ENCODE measurements at regions not wholly inside any gene's neighbourhood (a gene's known extent, or its start where the extent isn't known, plus 50 kb on each side); places are given as distances from the start of the nearest gene placed in this dataset.
A peak's percentile ranks its signal among the peaks of the same experiment; 100 is the strongest.

GRCh38 chr15:95425859-95426258 lies 904.6 kb upstream of the NR2F2 start:
- Histone ChIP-seq H3K36me3 (ENCODE audit: control insufficient read depth in 1 of 2, insufficient read depth in 2 of 2, low read length in 1 of 2) (no peaks in the 10 kb centered on the region), H3K27me3 (ENCODE audit: control insufficient read depth in 1 of 2, insufficient read depth in 2 of 2, low read length in 1 of 2) (no peaks in the 10 kb centered on the region), H3K27ac (ENCODE audit: low read depth in 1 of 2, low read length in 2 of 2) (no peak overlapping the region), H3K4me3 (ENCODE audit: low read length in 2 of 2) (no peak overlapping the region), H3K9me3 (ENCODE audit: control insufficient read depth, low read length) (no peaks in the 10 kb centered on the region), H3K4me1 (ENCODE audit: control insufficient read depth in 1 of 2, insufficient read depth in 2 of 2, low read length in 2 of 2) (peaks cover 0 to 3% of the 10 kb centered on the region in 2 donors)
- WGBS, 2 donors, result 98 to 100% methylated on average over 1 of the region's 1 CpG
- intact Hi-C loops (cut with DNase I), result no loop called here
- DNase-seq, result no peak
- ATAC-seq (ENCODE audit: low FRiP score), result no peak

GRCh38 chr15:95429345-95429744 lies 901.2 kb upstream of the NR2F2 start:
- no peaks in the 10 kb centered on the region for H3K9me3 ChIP-seq (ENCODE audit: control insufficient read depth, low read length)
- 94 to 95% methylated on average over 4 of the region's 4 CpGs for WGBS, 2 donors
- peaks cover 5 to 7% of the 10 kb centered on the region in 2 donors for H3K4me1 ChIP-seq (ENCODE audit: control insufficient read depth in 1 of 2, insufficient read depth in 2 of 2, low read length in 2 of 2)
- H3K27me3 ChIP-seq (ENCODE audit: control insufficient read depth in 1 of 2, insufficient read depth in 2 of 2, low read length in 1 of 2), result no peaks in the 10 kb centered on the region
- no peaks in the 10 kb centered on the region for H3K36me3 ChIP-seq (ENCODE audit: control insufficient read depth in 1 of 2, insufficient read depth in 2 of 2, low read length in 1 of 2)
- H3K27ac ChIP-seq (ENCODE audit: low read depth in 1 of 2, low read length in 2 of 2), result no peak overlapping the region
- intact Hi-C loops (cut with DNase I), result no loop called here
- DNase-seq, result no peak
- no peak for ATAC-seq (ENCODE audit: low FRiP score)
- no peak overlapping the region for H3K4me3 ChIP-seq (ENCODE audit: low read length in 2 of 2)

- no peaks in the 10 kb centered on the region for H3K36me3 ChIP-seq (ENCODE audit: control insufficient read depth in 1 of 2, insufficient read depth in 2 of 2, low read length in 1 of 2)
- 94 to 100% methylated on average over 1 of the region's 1 CpG for WGBS, 2 donors
- no peaks in the 10 kb centered on the region for H3K9me3 ChIP-seq (ENCODE audit: control insufficient read depth, low read length)
- H3K27ac ChIP-seq (ENCODE audit: low read depth in 1 of 2, low read length in 2 of 2), result no peak overlapping the region
- intact Hi-C loops (cut with DNase I), result loop anchor here in 1 of 2 donors (5.0 kb wide), 1 partner anchor 169 kb away; no protein-coding TSS in a partner anchor
- H3K27me3 ChIP-seq (ENCODE audit: control insufficient read depth in 1 of 2, insufficient read depth in 2 of 2, low read length in 1 of 2), result no peaks in the 10 kb centered on the region
- no peak overlapping the region for H3K4me3 ChIP-seq (ENCODE audit: low read length in 2 of 2)
- peaks cover 5 to 7% of the 10 kb centered on the region in 2 donors for H3K4me1 ChIP-seq (ENCODE audit: control insufficient read depth in 1 of 2, insufficient read depth in 2 of 2, low read length in 2 of 2)
- no peak for DNase-seq
- no peak for ATAC-seq (ENCODE audit: low FRiP score)
Measured at GRCh38 chr15:95431518-95431917, 899.0 kb upstream of the NR2F2 start.

GRCh38 chr15:95432878-95433405 lies 897.6 kb upstream of the NR2F2 start:
- WGBS, 2 donors, result 4 to 5% methylated on average over 2 of the region's 2 CpGs
- H3K27ac ChIP-seq (ENCODE audit: low read depth in 1 of 2, low read length in 2 of 2), result peak overlapping the region in 1 of 2 donors; percentile 95

GRCh38 chr15:95439922-95440376 lies 890.6 kb upstream of the NR2F2 start:
- WGBS, 2 donors, result 35 to 40% methylated on average over 3 of the region's 3 CpGs
- ATAC-seq (ENCODE audit: low FRiP score), result no peak
- no peak overlapping the region for H3K4me3 ChIP-seq (ENCODE audit: low read length in 2 of 2)
- peaks cover 0 to 2% of the 10 kb centered on the region in 2 donors for H3K4me1 ChIP-seq (ENCODE audit: control insufficient read depth in 1 of 2, insufficient read depth in 2 of 2, low read length in 2 of 2)
- intact Hi-C loops (cut with DNase I), result no loop called here
- H3K36me3 ChIP-seq (ENCODE audit: control insufficient read depth in 1 of 2, insufficient read depth in 2 of 2, low read length in 1 of 2), result no peaks in the 10 kb centered on the region
- no peak for DNase-seq
- no peaks in the 10 kb centered on the region for H3K9me3 ChIP-seq (ENCODE audit: control insufficient read depth, low read length)
- no peaks in the 10 kb centered on the region for H3K27me3 ChIP-seq (ENCODE audit: control insufficient read depth in 1 of 2, insufficient read depth in 2 of 2, low read length in 1 of 2)
- no peak overlapping the region for H3K27ac ChIP-seq (ENCODE audit: low read depth in 1 of 2, low read length in 2 of 2)

More at GRCh38 chr15:95432878-95433405, 897.6 kb upstream of the NR2F2 start:
- H3K27me3 ChIP-seq (ENCODE audit: control insufficient read depth in 1 of 2, insufficient read depth in 2 of 2, low read length in 1 of 2), result no peaks in the 10 kb centered on the region
- H3K4me1 ChIP-seq (ENCODE audit: control insufficient read depth in 1 of 2, insufficient read depth in 2 of 2, low read length in 2 of 2), result peaks cover 5 to 7% of the 10 kb centered on the region in 2 donors
- H3K4me3 ChIP-seq (ENCODE audit: low read length in 2 of 2), result no peak overlapping the region
- H3K36me3 ChIP-seq (ENCODE audit: control insufficient read depth in 1 of 2, insufficient read depth in 2 of 2, low read length in 1 of 2), result no peaks in the 10 kb centered on the region
- intact Hi-C loops (cut with DNase I), result loop anchor here in 1 of 2 donors (5.0 kb wide), 1 partner anchor 171 kb away; no protein-coding TSS in a partner anchor
- DNase-seq, result no peak
- peak; percentile 26 for ATAC-seq (ENCODE audit: low FRiP score)
- no peaks in the 10 kb centered on the region for H3K9me3 ChIP-seq (ENCODE audit: control insufficient read depth, low read length)

- intact Hi-C loops (cut with DNase I), result no loop called here
- 76 to 77% methylated on average over 6 of the region's 6 CpGs for WGBS, 2 donors
- DNase-seq, result no peak
- Histone ChIP-seq H3K4me1 (ENCODE audit: control insufficient read depth in 1 of 2, insufficient read depth in 2 of 2, low read length in 2 of 2) (peaks cover 0 to 2% of the 10 kb centered on the region in 2 donors), H3K27me3 (ENCODE audit: control insufficient read depth in 1 of 2, insufficient read depth in 2 of 2, low read length in 1 of 2) (no peaks in the 10 kb centered on the region), H3K27ac (ENCODE audit: low read depth in 1 of 2, low read length in 2 of 2) (no peak overlapping the region), H3K9me3 (ENCODE audit: control insufficient read depth, low read length) (no peaks in the 10 kb centered on the region), H3K36me3 (ENCODE audit: control insufficient read depth in 1 of 2, insufficient read depth in 2 of 2, low read length in 1 of 2) (no peaks in the 10 kb centered on the region), H3K4me3 (ENCODE audit: low read length in 2 of 2) (no peak overlapping the region)
- no peak for ATAC-seq (ENCODE audit: low FRiP score)
Measured at GRCh38 chr15:95440712-95441111, 889.8 kb upstream of the NR2F2 start.

GRCh38 chr15:95442107-95442719 lies 888.3 kb upstream of the NR2F2 start:
- intact Hi-C loops (cut with DNase I), result no loop called here
- H3K27ac ChIP-seq (ENCODE audit: low read depth in 1 of 2, low read length in 2 of 2), result peak overlapping the region in 1 of 2 donors; percentile 67

GRCh38 chr15:95444860-95445259 lies 885.6 kb upstream of the NR2F2 start:
- peaks cover 0 to 2% of the 10 kb centered on the region in 2 donors for H3K4me1 ChIP-seq (ENCODE audit: control insufficient read depth in 1 of 2, insufficient read depth in 2 of 2, low read length in 2 of 2)
- H3K27ac ChIP-seq (ENCODE audit: low read depth in 1 of 2, low read length in 2 of 2), result no peak overlapping the region
- intact Hi-C loops (cut with DNase I), result no loop called here
- DNase-seq (no peak), ATAC-seq (ENCODE audit: low FRiP score) (no peak)
- H3K27me3 ChIP-seq (ENCODE audit: control insufficient read depth in 1 of 2, insufficient read depth in 2 of 2, low read length in 1 of 2), result no peaks in the 10 kb centered on the region
- WGBS, 2 donors, result 86 to 94% methylated on average over 4 of the region's 4 CpGs
- no peaks in the 10 kb centered on the region for H3K36me3 ChIP-seq (ENCODE audit: control insufficient read depth in 1 of 2, insufficient read depth in 2 of 2, low read length in 1 of 2)
- no peak overlapping the region for H3K4me3 ChIP-seq (ENCODE audit: low read length in 2 of 2)
- no peaks in the 10 kb centered on the region for H3K9me3 ChIP-seq (ENCODE audit: control insufficient read depth, low read length)

More at GRCh38 chr15:95442107-95442719, 888.3 kb upstream of the NR2F2 start:
- Histone ChIP-seq H3K4me3 (ENCODE audit: low read length in 2 of 2) (no peak overlapping the region), H3K9me3 (ENCODE audit: control insufficient read depth, low read length) (no peaks in the 10 kb centered on the region), H3K27me3 (ENCODE audit: control insufficient read depth in 1 of 2, insufficient read depth in 2 of 2, low read length in 1 of 2) (no peaks in the 10 kb centered on the region), H3K4me1 (ENCODE audit: control insufficient read depth in 1 of 2, insufficient read depth in 2 of 2, low read length in 2 of 2) (peaks cover 0 to 2% of the 10 kb centered on the region in 2 donors), H3K36me3 (ENCODE audit: control insufficient read depth in 1 of 2, insufficient read depth in 2 of 2, low read length in 1 of 2) (no peaks in the 10 kb centered on the region)
- WGBS, 2 donors, result 67 to 80% methylated on average over 7 of the region's 7 CpGs
- no peak for ATAC-seq (ENCODE audit: low FRiP score)
- no peak for DNase-seq

- Histone ChIP-seq H3K27me3 (ENCODE audit: control insufficient read depth in 1 of 2, insufficient read depth in 2 of 2, low read length in 1 of 2) (no peaks in the 10 kb centered on the region), H3K9me3 (ENCODE audit: control insufficient read depth, low read length) (no peaks in the 10 kb centered on the region), H3K36me3 (ENCODE audit: control insufficient read depth in 1 of 2, insufficient read depth in 2 of 2, low read length in 1 of 2) (no peaks in the 10 kb centered on the region), H3K4me1 (ENCODE audit: control insufficient read depth in 1 of 2, insufficient read depth in 2 of 2, low read length in 2 of 2) (peaks cover 0 to 1% of the 10 kb centered on the region in 2 donors), H3K27ac (ENCODE audit: low read depth in 1 of 2, low read length in 2 of 2) (no peak overlapping the region), H3K4me3 (ENCODE audit: low read length in 2 of 2) (no peak overlapping the region)
- WGBS, 2 donors, result 71 to 72% methylated on average over 2 of the region's 2 CpGs
- intact Hi-C loops (cut with DNase I), result no loop called here
- ATAC-seq (ENCODE audit: low FRiP score) (no peak), DNase-seq (no peak)
Measured at GRCh38 chr15:95446854-95447253, 883.6 kb upstream of the NR2F2 start.

Data from aorta (tissue), 5 donors.